OCI-LY1 (cell line): ENCODE measurements at regions not wholly inside any gene's neighbourhood (a gene's known extent, or its start where the extent isn't known, plus 50 kb on each side); places are given as distances from the start of the nearest gene placed in this dataset.

Source experiments
- CTCF ChIP-seq: fragments of 200-600 bp; sonication (generic), shearing (Covaris generic); IDR thresholded peaks from 2 replicates; pipeline ENCODE4 v1.5.1; 2017; ENCODE audit warnings: mild to moderate bottlenecking, antibody characterized with exemption, low read length, moderate library complexity, mixed read lengths
- EZH2 ChIP-seq: fragments of 200-600 bp; sonication (generic), shearing (Covaris generic); IDR thresholded peaks from 2 replicates; pipeline ENCODE4 v1.8.0; 2017; ENCODE audit warnings: borderline replicate concordance, mixed run types, mild to moderate bottlenecking, antibody characterized with exemption, low read length, moderate library complexity, mixed read lengths

- TF ChIP-seq CTCF (no peak), EZH2 (no peak)
Measured at GRCh38 chr16:54422159-54422558, 135.6 kb upstream of the IRX3 start.
